Liver (tissue), 8 donors: ENCODE measurements at regions not wholly inside any gene's neighbourhood (a gene's known extent, or its start where the extent isn't known, plus 50 kb on each side); places are given as distances from the start of the nearest gene placed in this dataset.

ENCODE experiments used
- DNase-seq: peaks from one replicate; pipeline ENCODE4 v3.0.0-alpha.2; 2017; ENCODE audit warnings: low spot score
- H3K27ac ChIP-seq, 2 donors: one replicate each; pipeline ENCODE4 v1.7.0; 2013; ENCODE audit warnings: inconsistent platforms in 2 of 2, low read length in 2 of 2, control low read depth in 1 of 2, low read depth in 1 of 2, mild to moderate bottlenecking in 1 of 2
- H3K27me3 ChIP-seq, 4 donors: one replicate each; pipeline versions ENCODE4 v1.6.1 to v1.7.0; 2013; ENCODE audit warnings: low read length in 3 of 4, inconsistent platforms in 1 of 4, mild to moderate bottlenecking in 1 of 4, moderate library complexity in 1 of 4; ENCODE audit not compliant: control insufficient read depth in 4 of 4, insufficient read depth in 4 of 4
- H3K36me3 ChIP-seq, 4 donors: one replicate each; pipeline versions ENCODE4 v1.6.1 to v1.7.0; 2013; ENCODE audit warnings: low read length in 3 of 4, mild to moderate bottlenecking in 3 of 4, low read depth in 1 of 4, moderate library complexity in 1 of 4; ENCODE audit not compliant: control insufficient read depth in 4 of 4, insufficient read depth in 3 of 4
- H3K4me1 ChIP-seq, 4 donors: one replicate each; pipeline versions ENCODE4 v1.6.1 to v1.7.0; 2013; ENCODE audit warnings: low read length in 3 of 4, mild to moderate bottlenecking in 3 of 4, moderate library complexity in 1 of 4; ENCODE audit not compliant: control insufficient read depth in 4 of 4, insufficient read depth in 4 of 4
- H3K4me3 ChIP-seq, 3 donors: one replicate each; pipeline versions ENCODE4 v1.6.1 to v1.7.0; 2013; ENCODE audit warnings: low read length in 3 of 3, control low read depth in 1 of 3, low read depth in 1 of 3, mild to moderate bottlenecking in 1 of 3
- H3K9ac ChIP-seq, 2 donors: one replicate each; pipeline ENCODE4 v1.7.0; 2013; ENCODE audit warnings: low read length in 2 of 2, mild to moderate bottlenecking in 2 of 2, moderate library complexity in 2 of 2, control low read depth in 1 of 2, low read depth in 1 of 2
- H3K9me3 ChIP-seq, 4 donors: one replicate each; pipeline versions ENCODE4 v1.6.1 to v1.7.0; 2013; ENCODE audit warnings: low read length in 3 of 4; ENCODE audit not compliant: control insufficient read depth in 4 of 4
- CTCF ChIP-seq: fragments of 150-350 bp; IDR thresholded peaks from 2 replicates; pipeline ENCODE4 v1.5.1; 2017; ENCODE audit warnings: improper control_type of control experiment, low read depth, low read length; ENCODE audit not compliant: missing input control
- EGR1 ChIP-seq, 2 donors: IDR thresholded peaks; 2 replicates each; pipeline ENCODE4 v1.6.1; 2016 to 2018; ENCODE audit warnings: antibody characterized with exemption in 2 of 2, low read depth in 2 of 2
- FOXA1 ChIP-seq: IDR thresholded peaks from 2 replicates; pipeline ENCODE4 v1.6.1; 2016; ENCODE audit warnings: antibody characterized with exemption
- FOXA2 ChIP-seq: IDR thresholded peaks from 2 replicates; pipeline ENCODE4 v1.6.1; 2016; ENCODE audit warnings: antibody characterized with exemption
- GABPA ChIP-seq, 2 donors: IDR thresholded peaks in 1 of 2; conservative IDR thresholded peaks in 1 of 2; 2 replicates each; pipeline ENCODE4 v1.6.1; 2016; ENCODE audit warnings: antibody characterized with exemption in 2 of 2, mild to moderate bottlenecking in 1 of 2, moderate library complexity in 1 of 2
- HNF4A ChIP-seq, 2 donors: conservative IDR thresholded peaks; 2 replicates each; pipeline ENCODE4 v1.6.1; 2016; ENCODE audit warnings: antibody characterized with exemption in 2 of 2, mild to moderate bottlenecking in 2 of 2
- HNF4G ChIP-seq: IDR thresholded peaks from 2 replicates; pipeline ENCODE4 v1.6.1; 2016; ENCODE audit warnings: antibody characterized with exemption
- JUND ChIP-seq, 2 donors: IDR thresholded peaks; 2 replicates each; pipeline ENCODE4 v1.6.1; 2016; ENCODE audit warnings: antibody characterized with exemption in 2 of 2
- MAX ChIP-seq: IDR thresholded peaks from 2 replicates; pipeline ENCODE4 v1.6.1; 2016; ENCODE audit warnings: antibody characterized with exemption
- NR2F2 ChIP-seq: IDR thresholded peaks from 2 replicates; pipeline ENCODE4 v1.6.1; 2016; ENCODE audit warnings: antibody characterized with exemption
- RAD21 ChIP-seq, 2 donors: IDR thresholded peaks; 2 replicates each; pipeline ENCODE4 v1.6.1; 2016; ENCODE audit warnings: antibody characterized with exemption in 2 of 2, mild to moderate bottlenecking in 2 of 2
- RXRA ChIP-seq, 2 donors: IDR thresholded peaks; 2 replicates each; pipeline ENCODE4 v1.6.1; 2017 to 2018; ENCODE audit warnings: antibody characterized with exemption in 2 of 2, mild to moderate bottlenecking in 1 of 2
- SP1 ChIP-seq: IDR thresholded peaks from 2 replicates; pipeline ENCODE4 v1.6.1; 2018; ENCODE audit warnings: antibody characterized with exemption, mild to moderate bottlenecking
- TAF1 ChIP-seq: conservative IDR thresholded peaks from 2 replicates; pipeline ENCODE4 v1.6.1; 2016; ENCODE audit warnings: antibody characterized with exemption, mild to moderate bottlenecking
- YY1 ChIP-seq: IDR thresholded peaks from 2 replicates; pipeline ENCODE4 v1.6.1; 2016; ENCODE audit warnings: antibody characterized with exemption, mild to moderate bottlenecking
- WGBS: extraction: QIAGEN DNeasy Blood & Tissue Kit; methylation state at CpG from one replicate; pipeline ENCODE4 v1.1.7; 2013; 5-methylcytosine and 5-hydroxymethylcytosine counted together
- TF ChIP-seq, protein P1 (sequence below): IDR thresholded peaks from 2 replicates; pipeline ENCODE4 v1.6.1; 2016; ENCODE audit warnings: antibody characterized with exemption
- TF ChIP-seq, protein P2 (sequence below): IDR thresholded peaks from 2 replicates; pipeline ENCODE4 v1.6.1; 2016; ENCODE audit warnings: antibody characterized with exemption, mild to moderate bottlenecking
- TF ChIP-seq, protein P3 (sequence below): IDR thresholded peaks from 2 replicates; pipeline ENCODE4 v1.6.1; 2016; ENCODE audit warnings: antibody characterized with exemption
- donor health status: healthy.
- donor health status: healthy.
- donor health status: healthy.
- donor health status: healthy.
- donor health status: healthy.

GRCh38 chr9:31519011-31519410 is 865.4 kb upstream of the ACO1 start:
- no peak for DNase-seq
- Histone ChIP-seq H3K36me3 (no peaks in the 10 kb centered on the region), H3K9me3 (no peaks in the 10 kb centered on the region), H3K9ac (no peak overlapping the region), H3K27me3 (no peaks in the 10 kb centered on the region), H3K4me1 (no peaks in the 10 kb centered on the region), H3K27ac (no peak overlapping the region), H3K4me3 (no peak overlapping the region)
- WGBS: 68% methylated on average over 6 of the region's 6 CpGs
- no peak for TF ChIP-seq JUND (IDR thresholded peaks at IDR 0.05)
- TF ChIP-seq TAF1: no peak
- TF ChIP-seq, protein P1, sequence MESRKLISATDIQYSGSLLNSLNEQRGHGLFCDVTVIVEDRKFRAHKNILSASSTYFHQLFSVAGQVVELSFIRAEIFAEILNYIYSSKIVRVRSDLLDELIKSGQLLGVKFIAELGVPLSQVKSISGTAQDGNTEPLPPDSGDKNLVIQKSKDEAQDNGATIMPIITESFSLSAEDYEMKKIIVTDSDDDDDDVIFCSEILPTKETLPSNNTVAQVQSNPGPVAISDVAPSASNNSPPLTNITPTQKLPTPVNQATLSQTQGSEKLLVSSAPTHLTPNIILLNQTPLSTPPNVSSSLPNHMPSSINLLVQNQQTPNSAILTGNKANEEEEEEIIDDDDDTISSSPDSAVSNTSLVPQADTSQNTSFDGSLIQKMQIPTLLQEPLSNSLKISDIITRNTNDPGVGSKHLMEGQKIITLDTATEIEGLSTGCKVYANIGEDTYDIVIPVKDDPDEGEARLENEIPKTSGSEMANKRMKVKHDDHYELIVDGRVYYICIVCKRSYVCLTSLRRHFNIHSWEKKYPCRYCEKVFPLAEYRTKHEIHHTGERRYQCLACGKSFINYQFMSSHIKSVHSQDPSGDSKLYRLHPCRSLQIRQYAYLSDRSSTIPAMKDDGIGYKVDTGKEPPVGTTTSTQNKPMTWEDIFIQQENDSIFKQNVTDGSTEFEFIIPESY: no peak
- no peak for TF ChIP-seq NR2F2
- no peak for TF ChIP-seq MAX
- TF ChIP-seq, protein P2, sequence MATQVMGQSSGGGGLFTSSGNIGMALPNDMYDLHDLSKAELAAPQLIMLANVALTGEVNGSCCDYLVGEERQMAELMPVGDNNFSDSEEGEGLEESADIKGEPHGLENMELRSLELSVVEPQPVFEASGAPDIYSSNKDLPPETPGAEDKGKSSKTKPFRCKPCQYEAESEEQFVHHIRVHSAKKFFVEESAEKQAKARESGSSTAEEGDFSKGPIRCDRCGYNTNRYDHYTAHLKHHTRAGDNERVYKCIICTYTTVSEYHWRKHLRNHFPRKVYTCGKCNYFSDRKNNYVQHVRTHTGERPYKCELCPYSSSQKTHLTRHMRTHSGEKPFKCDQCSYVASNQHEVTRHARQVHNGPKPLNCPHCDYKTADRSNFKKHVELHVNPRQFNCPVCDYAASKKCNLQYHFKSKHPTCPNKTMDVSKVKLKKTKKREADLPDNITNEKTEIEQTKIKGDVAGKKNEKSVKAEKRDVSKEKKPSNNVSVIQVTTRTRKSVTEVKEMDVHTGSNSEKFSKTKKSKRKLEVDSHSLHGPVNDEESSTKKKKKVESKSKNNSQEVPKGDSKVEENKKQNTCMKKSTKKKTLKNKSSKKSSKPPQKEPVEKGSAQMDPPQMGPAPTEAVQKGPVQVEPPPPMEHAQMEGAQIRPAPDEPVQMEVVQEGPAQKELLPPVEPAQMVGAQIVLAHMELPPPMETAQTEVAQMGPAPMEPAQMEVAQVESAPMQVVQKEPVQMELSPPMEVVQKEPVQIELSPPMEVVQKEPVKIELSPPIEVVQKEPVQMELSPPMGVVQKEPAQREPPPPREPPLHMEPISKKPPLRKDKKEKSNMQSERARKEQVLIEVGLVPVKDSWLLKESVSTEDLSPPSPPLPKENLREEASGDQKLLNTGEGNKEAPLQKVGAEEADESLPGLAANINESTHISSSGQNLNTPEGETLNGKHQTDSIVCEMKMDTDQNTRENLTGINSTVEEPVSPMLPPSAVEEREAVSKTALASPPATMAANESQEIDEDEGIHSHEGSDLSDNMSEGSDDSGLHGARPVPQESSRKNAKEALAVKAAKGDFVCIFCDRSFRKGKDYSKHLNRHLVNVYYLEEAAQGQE: no peak
- TF ChIP-seq RAD21 (IDR thresholded peaks at IDR 0.05): no peak
- no peak for TF ChIP-seq CTCF
- TF ChIP-seq RXRA (IDR thresholded peaks at IDR 0.05): no peak
- TF ChIP-seq HNF4G: no peak
- no peak for TF ChIP-seq FOXA2
- TF ChIP-seq EGR1 (IDR thresholded peaks at IDR 0.05; ENCODE audit: low read depth in 2 of 2): no peak

DNA sequence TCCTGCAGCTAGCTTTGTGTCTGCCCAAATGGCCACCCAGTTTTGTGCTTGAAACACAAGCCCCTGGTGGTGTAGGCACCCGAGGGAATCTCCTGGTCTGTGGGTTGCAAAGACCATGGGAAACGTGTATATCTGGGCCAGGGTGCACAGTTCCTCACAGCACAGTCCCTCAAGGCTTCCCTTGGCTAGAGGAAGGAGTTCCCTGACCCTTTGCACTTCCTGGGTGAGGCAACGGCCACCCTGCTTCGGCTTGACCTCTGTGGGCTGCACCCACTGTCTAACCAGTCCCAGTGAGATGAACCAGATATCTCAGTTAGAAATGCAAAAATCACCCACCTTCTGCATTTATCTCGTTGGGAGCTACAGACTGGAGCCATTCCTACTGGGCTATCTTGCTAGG is 865.0 kb upstream of the ACO1 start:
- WGBS: 54% methylated on average over 5 of the region's 5 CpGs
- DNase-seq: no peak
- H3K27ac ChIP-seq: no peak overlapping the region
- no peak overlapping the region for H3K9ac ChIP-seq
- H3K4me3 ChIP-seq: no peak overlapping the region
- no peaks in the 10 kb centered on the region for H3K9me3 ChIP-seq
- no peaks in the 10 kb centered on the region for H3K36me3 ChIP-seq
- H3K27me3 ChIP-seq: no peaks in the 10 kb centered on the region
- H3K4me1 ChIP-seq: no peaks in the 10 kb centered on the region
- TF ChIP-seq FOXA2: no peak
- no peak for TF ChIP-seq YY1
- TF ChIP-seq SP1: no peak
- TF ChIP-seq JUND (IDR thresholded peaks at IDR 0.05): no peak
- TF ChIP-seq FOXA1: no peak
- TF ChIP-seq NR2F2: no peak
- TF ChIP-seq, protein P1: no peak
- no peak for TF ChIP-seq GABPA (IDR thresholded peaks at IDR 0.05 in 1 of 2, conservative IDR thresholded peaks at IDR 0.05 in 1 of 2)
- TF ChIP-seq CTCF: no peak
- TF ChIP-seq, protein P3, sequence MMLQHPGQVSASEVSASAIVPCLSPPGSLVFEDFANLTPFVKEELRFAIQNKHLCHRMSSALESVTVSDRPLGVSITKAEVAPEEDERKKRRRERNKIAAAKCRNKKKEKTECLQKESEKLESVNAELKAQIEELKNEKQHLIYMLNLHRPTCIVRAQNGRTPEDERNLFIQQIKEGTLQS: no peak
- no peak for TF ChIP-seq RAD21 (IDR thresholded peaks at IDR 0.05)
- no peak for TF ChIP-seq MAX
- TF ChIP-seq HNF4A (conservative IDR thresholded peaks at IDR 0.05): no peak
- no peak for TF ChIP-seq HNF4G
